IMR-90 (cell line): ENCODE measurements at regions not wholly inside any gene's neighbourhood (a gene's known extent, or its start where the extent isn't known, plus 50 kb on each side); places are given as distances from the start of the nearest gene placed in this dataset.

Source experiments
- ATAC-seq: fragments of 200-7000 bp; cut with Tn5 transposase; 2 replicates; pipeline ENCODE4 v1.9.1; 2020; ENCODE audit warnings: low read depth, mild to moderate bottlenecking, moderate library complexity
- BruUV-seq: library from RNA; stranded (reverse); fragments of 400-500 nt; replicated peaks from 2 replicates; lab custom pipeline; 2021; lab: Mats Ljungman, UMichigan
- CTCF ChIA-PET: fragments of 300-600 bp; formaldehyde crosslinking; extraction: SDS; loops from one replicate; lab custom pipeline; 2021; ENCODE audit warnings: antibody characterized with exemption; lab: Yijun Ruan, JAX
- POLR2A ChIA-PET: fragments of 300-600 bp; sonication (Branson Sonifier 250); formaldehyde crosslinking; loops from one replicate; lab custom pipeline; 2022; ENCODE audit warnings: antibody characterized with exemption; ENCODE audit not compliant: unreplicated experiment; lab: Charles Lee
- DNase-seq: peaks from one replicate; pipeline ENCODE4 v3.0.0; 2013
- H2AFZ ChIP-seq: replicated peaks from 2 replicates; pipeline ENCODE3; 2013; ENCODE audit warnings: low read length, mild to moderate bottlenecking; ENCODE audit not compliant: poor library complexity
- H2AK5ac ChIP-seq: 2 replicates; pipeline ENCODE4 v1.6.1; 2013; ENCODE audit warnings: low read depth, low read length, inconsistent platforms
- H2AK9ac ChIP-seq: replicated peaks from 2 replicates; pipeline ENCODE3; 2013; ENCODE audit warnings: mild to moderate bottlenecking, low read depth, low read length, moderate library complexity; ENCODE audit not compliant: poor library complexity
- H2BK120ac ChIP-seq: 2 replicates; pipeline ENCODE4 v1.6.1; 2013; ENCODE audit warnings: low read depth, low read length, inconsistent platforms
- H2BK15ac ChIP-seq: 3 replicates; pipeline ENCODE4 v1.6.1; 2013; ENCODE audit warnings: low read depth, low read length, inconsistent platforms
- H2BK20ac ChIP-seq: 2 replicates; pipeline ENCODE4 v1.6.1; 2013; ENCODE audit warnings: low read depth, mild to moderate bottlenecking, inconsistent platforms, low read length, moderate library complexity
- H2BK5ac ChIP-seq: 2 replicates; pipeline ENCODE4 v1.6.1; 2013; ENCODE audit warnings: mild to moderate bottlenecking, low read depth, low read length, inconsistent platforms; ENCODE audit not compliant: poor library complexity, severe bottlenecking
- H3K14ac ChIP-seq: replicated peaks from 2 replicates; pipeline ENCODE4 v1.6.1; 2013; ENCODE audit warnings: low read depth, low read length, inconsistent platforms
- H3K18ac ChIP-seq: 2 replicates; pipeline ENCODE4 v1.6.1; 2013; ENCODE audit warnings: low read depth, low read length, control low read depth
- H3K23ac ChIP-seq: 2 replicates; pipeline ENCODE4 v1.6.1; 2013; ENCODE audit warnings: low read depth, low read length, inconsistent platforms
- H3K27ac ChIP-seq: 2 replicates; pipeline ENCODE4 v1.5.1; 2013; ENCODE audit warnings: mild to moderate bottlenecking, control low read depth, low read length; ENCODE audit not compliant: insufficient read depth
- H3K27me3 ChIP-seq: 2 replicates; pipeline ENCODE4 v1.6.1; 2013; ENCODE audit warnings: low read length; ENCODE audit not compliant: control insufficient read depth, insufficient read depth
- H3K36me3 ChIP-seq: 2 replicates; pipeline ENCODE4 v1.6.1; 2013; ENCODE audit warnings: low read length, mixed read lengths; ENCODE audit not compliant: control insufficient read depth, insufficient read depth
- H3K4ac ChIP-seq: 2 replicates; pipeline ENCODE4 v1.6.1; 2013; ENCODE audit warnings: low read depth, low read length, inconsistent platforms
- H3K4me1 ChIP-seq: 2 replicates; pipeline ENCODE4 v1.6.1; 2013; ENCODE audit warnings: low read length, mixed read lengths; ENCODE audit not compliant: control insufficient read depth, insufficient read depth
- H3K4me2 ChIP-seq: 2 replicates; pipeline ENCODE4 v1.6.1; 2013; ENCODE audit warnings: low read depth, mild to moderate bottlenecking, control low read depth, low read length, moderate library complexity
- H3K4me3 ChIP-seq: 2 replicates; pipeline ENCODE4 v1.5.1; 2013; ENCODE audit warnings: low read depth, mild to moderate bottlenecking, control low read depth, low read length, moderate library complexity; ENCODE audit not compliant: insufficient read depth
- H3K56ac ChIP-seq: 2 replicates; pipeline ENCODE4 v1.6.1; 2013; ENCODE audit warnings: low read length, inconsistent platforms; ENCODE audit not compliant: insufficient read depth; ENCODE audit errors: extremely low read depth
- H3K79me1 ChIP-seq, 2 experiments: 2 replicates each; pipeline ENCODE4 v1.6.1; 2013; ENCODE audit warnings: low read length in 2 of 2, inconsistent platforms in 1 of 2, low read depth in 1 of 2
- H3K9ac ChIP-seq: 2 replicates; pipeline ENCODE4 v1.6.1; 2013; ENCODE audit warnings: low read depth, low read length, control low read depth
- H3K9me1 ChIP-seq: 2 replicates; pipeline ENCODE4 v1.6.1; 2013; ENCODE audit warnings: low read length, inconsistent platforms; ENCODE audit not compliant: insufficient read depth
- H3K9me3 ChIP-seq: 2 replicates; pipeline ENCODE4 v1.6.1; 2013; ENCODE audit warnings: low read length; ENCODE audit not compliant: control insufficient read depth, insufficient read depth
- H4K20me1 ChIP-seq: 2 replicates; pipeline ENCODE4 v1.6.1; 2013; ENCODE audit warnings: low read length, inconsistent platforms; ENCODE audit not compliant: insufficient read depth
- H4K5ac ChIP-seq: 2 replicates; pipeline ENCODE4 v1.6.1; 2013; ENCODE audit warnings: mild to moderate bottlenecking, low read depth, low read length, control low read depth
- H4K8ac ChIP-seq, 2 experiments: 2 replicates each; pipeline ENCODE4 v1.6.1; 2013; ENCODE audit warnings: low read depth in 2 of 2, low read length in 2 of 2, control low read depth in 1 of 2, inconsistent platforms in 1 of 2
- H4K91ac ChIP-seq: 2 replicates; pipeline ENCODE4 v1.6.1; 2013; ENCODE audit warnings: low read depth, low read length, inconsistent platforms; ENCODE audit not compliant: insufficient read depth
- FOS ChIP-seq: fragments of 150-350 bp; IDR thresholded peaks from 2 replicates; pipeline ENCODE4 v1.6.1; 2016; ENCODE audit warnings: low read depth, low read length
- MAFK ChIP-seq: IDR thresholded peaks from 2 replicates; pipeline ENCODE4 v1.6.1; 2012; ENCODE audit warnings: low read depth, low read length, improper control_type of control experiment
- WGBS, 2 experiments: methylation state at CpG; one replicate each; pipeline versions ENCODE4 v1.1.5 to v1.1.7; 2013; ENCODE audit warnings: missing lambda C conversion rate in 2 of 2; ENCODE audit not compliant: insufficient read length in 1 of 2; ENCODE audit errors: extremely low coverage in 2 of 2; 5-methylcytosine and 5-hydroxymethylcytosine counted together
- dilution Hi-C: fragments of 300-500 bp; cut with HindIII; formaldehyde crosslinking; loops from one replicate; pipeline ENCODE4 v1.14.3; 2018; ENCODE audit warnings: low sequenced_read_pairs; ENCODE audit not compliant: unreplicated experiment
- in situ Hi-C: fragments of 300-500 bp; cut with MboI; formaldehyde crosslinking; loops from 3 replicates; pipeline ENCODE4 v1.14.3; 2019; ENCODE audit warnings: low sequenced_read_pairs, inconsistent platforms, mixed read lengths
- intact Hi-C: fragments of 100-400 bp; cut with micrococcal nuclease; formaldehyde crosslinking; loops from 2 replicates; pipeline ENCODE4 v1.10.0; 2022

GRCh38 chr4:71254451-71255012, 84.3 kb upstream of the SLC4A4 start:
- no peak overlapping the region for H2AK5ac ChIP-seq
- DNase-seq = no peak
- peak; percentile 84 for TF ChIP-seq MAFK
- no peak for TF ChIP-seq FOS
- no peak overlapping the region for H3K23ac ChIP-seq
- H2BK15ac ChIP-seq = no peak overlapping the region
- H2AK9ac ChIP-seq = no peak overlapping the region
- H3K9ac ChIP-seq = no peak overlapping the region; the same call in 1 of the 2 replicates
- H2AFZ ChIP-seq = no peak overlapping the region
- H3K4me2 ChIP-seq = no peak overlapping the region
- H3K4me1 ChIP-seq = peaks cover 18% of the 10 kb centered on the region
- H3K9me3 ChIP-seq = no peaks in the 10 kb centered on the region
- no peak overlapping the region for H3K4me3 ChIP-seq
- no peak overlapping the region; the same call in 1 of the 2 replicates for H4K5ac ChIP-seq
- no peak overlapping the region for H3K14ac ChIP-seq
- no peak overlapping the region for H3K27ac ChIP-seq
- ChIA-PET POLR2A (no interaction called here), CTCF (interaction anchor here (1.1 to 1.3 kb wide), 2 partner anchors 36 to 70 kb away, joined by 3 to 4 read pairs; no protein-coding TSS in a partner anchor)
- H2BK120ac ChIP-seq = no peak overlapping the region
- no peaks in the 10 kb centered on the region for H4K20me1 ChIP-seq
- 0 out of 2 replicates have a peak, but pooled peaks have one; percentile 24 for ATAC-seq
- dilution Hi-C loops = no loop called here
- intact Hi-C loops = loop anchor here (5.0 kb wide), 1 partner anchor 67 kb away; no protein-coding TSS in a partner anchor
- 0 out of 2 replicates have a peak overlapping the region, but pooled peaks have one; percentile 33 for H3K18ac ChIP-seq
- peaks cover 24% of the 10 kb centered on the region for H3K36me3 ChIP-seq
- H3K9me1 ChIP-seq = peaks cover 16% of the 10 kb centered on the region
- no TSS peak for BruUV-seq
- no CpG with 5 or more reads among the region's 2 CpGs for WGBS, 2 experiments
- H3K79me1 ChIP-seq = peaks cover 49 to 70% of the 10 kb centered on the region in 2 experiments
- H2BK5ac ChIP-seq = no peak overlapping the region
- H3K56ac ChIP-seq = no peak overlapping the region
- in situ Hi-C loops = no loop called here
- H4K91ac ChIP-seq = no peak overlapping the region
- H3K4ac ChIP-seq = no peak overlapping the region
- H2BK20ac ChIP-seq = no peak overlapping the region
- H4K8ac ChIP-seq = no peak overlapping the region; a peak in 1 of 4 replicates
- no peaks in the 10 kb centered on the region for H3K27me3 ChIP-seq
